LHCN-M2 (cell line): ENCODE measurements at regions not wholly inside any gene's neighbourhood (a gene's known extent, or its start where the extent isn't known, plus 50 kb on each side); places are given as distances from the start of the nearest gene placed in this dataset.
"Not testable (repeated sequence)": the region's sequence is repeated elsewhere in the genome, so short reads cannot be mapped to it uniquely, and the experiment has no call there.

Experiments used
- DNase-seq: peaks from one replicate; pipeline ENCODE4 v3.0.0-alpha.2; 2012; ENCODE audit warnings: low read depth

DNA sequence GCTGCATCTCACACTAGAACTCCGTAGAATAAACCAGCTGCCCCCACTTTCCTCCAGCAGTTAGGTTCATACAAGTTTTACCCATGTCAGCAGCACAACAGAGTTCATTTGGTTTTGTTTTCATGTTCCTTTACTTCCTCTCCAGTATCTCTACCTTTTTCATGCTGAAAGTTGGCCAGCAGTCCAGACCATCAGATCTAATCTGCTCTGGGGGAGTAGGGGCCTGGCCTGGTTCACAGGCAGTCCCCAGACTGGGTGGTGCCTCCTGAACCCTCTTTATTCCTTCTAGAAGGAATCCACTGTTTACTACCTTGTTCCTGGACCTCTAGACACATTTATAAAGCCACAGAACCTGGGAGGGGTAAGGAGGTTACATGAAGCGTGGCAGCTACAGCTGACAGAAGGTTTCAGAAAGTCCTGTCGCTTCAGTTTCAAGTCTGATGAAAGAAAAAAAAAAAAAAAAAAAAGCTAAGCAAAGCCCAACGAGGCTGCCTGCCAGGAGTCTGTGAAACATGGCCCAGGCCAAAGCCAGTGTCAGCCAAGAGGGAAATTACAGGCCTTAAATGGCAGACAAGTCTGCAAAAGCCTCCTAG is 184.6 kb upstream of the JUN start:
- DNase-seq: peak; percentile 45

DNA sequence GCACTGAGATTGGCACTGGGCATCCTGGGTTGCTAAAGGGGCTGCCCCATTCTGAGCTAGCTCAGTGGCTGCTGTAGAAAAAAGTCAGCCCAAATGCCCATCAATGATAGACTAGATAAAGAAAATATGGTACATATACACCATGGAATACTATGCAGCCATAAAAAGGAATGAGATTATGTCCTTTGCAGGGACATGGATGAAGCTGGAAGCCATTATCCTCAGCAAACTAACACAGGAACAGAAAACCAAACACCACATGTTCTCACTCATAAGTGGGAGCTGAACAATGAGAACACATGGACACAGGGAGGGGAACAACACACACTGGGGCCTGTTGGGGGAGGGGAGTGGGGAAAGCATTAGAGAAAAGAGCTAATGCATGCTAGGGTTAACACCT is 185.3 kb upstream of the JUN start:
- not testable (repeated sequence) for DNase-seq

DNA sequence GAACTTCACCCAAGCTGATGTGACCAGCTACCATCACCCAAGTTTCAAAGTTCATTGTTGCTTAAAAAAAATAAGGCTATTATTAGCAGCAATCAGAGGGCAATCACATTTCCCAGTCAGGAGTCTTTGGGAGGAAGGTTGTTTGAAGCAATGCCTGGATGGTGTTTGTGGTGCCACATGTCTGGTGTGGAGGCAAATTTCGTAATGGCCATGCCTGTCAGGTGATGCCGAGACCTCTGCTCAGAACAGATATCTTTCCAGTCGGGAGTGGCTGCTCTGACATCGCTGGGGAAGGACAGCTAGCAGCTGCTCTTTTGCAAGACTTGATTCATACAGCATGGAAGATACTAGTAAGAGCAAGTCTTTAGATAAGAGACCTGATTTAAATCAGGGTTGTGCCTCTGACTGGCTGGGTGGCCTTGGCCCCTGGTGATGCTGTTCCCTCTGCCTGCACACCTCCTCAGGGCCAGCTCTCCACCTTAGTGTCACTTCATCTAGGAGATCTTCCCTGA is 187.8 kb upstream of the JUN start:
- DNase-seq: peak; percentile 68

- DNase-seq: no peak
Observed at GRCh38 chr1:58975888-58976287, 192.0 kb upstream of the JUN start.

DNA sequence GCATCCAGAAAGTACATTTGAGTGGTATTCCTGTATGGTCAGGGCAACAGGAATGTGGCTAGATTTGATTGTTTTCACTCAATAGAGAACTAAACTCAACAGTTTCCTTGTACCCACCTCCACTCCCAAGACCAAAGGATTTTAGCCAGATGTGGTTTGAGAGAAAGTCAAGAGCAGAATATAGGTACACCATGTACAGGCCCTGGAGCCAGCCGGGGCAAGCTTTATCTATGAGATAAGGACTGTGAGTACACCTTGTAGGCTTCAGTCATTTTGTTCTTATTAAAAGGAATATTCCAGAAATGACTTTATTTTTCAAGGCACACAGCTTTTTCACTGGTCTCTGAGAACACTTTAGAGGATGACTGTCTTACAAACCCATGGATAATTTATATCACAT is 192.4 kb upstream of the JUN start:
- no peak for DNase-seq

- no peak for DNase-seq
Observed at GRCh38 chr1:58977598-58977997, 193.8 kb upstream of the JUN start.

- DNase-seq: no peak
Observed at GRCh38 chr1:58978096-58978495, 194.2 kb upstream of the JUN start.

DNA sequence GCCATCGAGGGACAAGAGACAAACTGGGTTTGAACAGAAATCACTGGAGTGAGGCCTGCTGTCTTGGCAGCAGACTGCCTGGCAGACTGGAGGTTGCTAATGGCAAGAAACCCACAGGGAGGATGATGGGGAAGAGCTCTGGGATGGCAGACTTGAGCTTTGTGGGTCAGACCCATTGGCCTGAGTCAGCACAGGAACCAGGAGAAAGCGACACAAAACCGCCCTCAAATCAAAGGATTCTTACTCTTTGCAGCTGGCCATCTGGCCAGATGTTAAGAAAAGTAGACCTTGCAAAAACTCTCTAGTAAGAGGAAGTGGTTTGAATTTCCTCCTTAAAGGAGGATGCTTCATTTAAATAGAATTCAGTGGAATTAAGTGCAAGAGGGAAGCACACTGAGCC is 195.2 kb upstream of the JUN start:
- peak; percentile 27 for DNase-seq

DNA sequence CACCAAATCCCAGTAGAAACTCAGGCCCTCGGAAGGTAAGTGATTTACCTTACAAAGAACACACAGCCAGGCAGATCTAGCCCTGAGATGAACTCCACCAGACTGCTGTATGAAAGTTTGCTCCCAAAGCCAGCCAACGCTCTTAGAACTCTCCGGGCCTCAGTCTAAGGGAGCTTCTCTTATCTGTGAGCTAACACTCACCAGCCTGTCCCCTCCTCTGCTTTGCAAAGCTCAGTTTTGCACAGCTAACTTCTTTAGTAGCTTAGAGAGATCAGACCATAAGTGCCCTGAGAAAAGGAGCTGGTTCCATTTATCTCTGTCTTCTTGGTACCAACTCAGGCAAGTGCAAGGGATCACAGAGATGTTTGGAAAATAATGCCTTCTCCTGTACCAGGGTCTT is 195.8 kb upstream of the JUN start:
- DNase-seq: no peak

DNA sequence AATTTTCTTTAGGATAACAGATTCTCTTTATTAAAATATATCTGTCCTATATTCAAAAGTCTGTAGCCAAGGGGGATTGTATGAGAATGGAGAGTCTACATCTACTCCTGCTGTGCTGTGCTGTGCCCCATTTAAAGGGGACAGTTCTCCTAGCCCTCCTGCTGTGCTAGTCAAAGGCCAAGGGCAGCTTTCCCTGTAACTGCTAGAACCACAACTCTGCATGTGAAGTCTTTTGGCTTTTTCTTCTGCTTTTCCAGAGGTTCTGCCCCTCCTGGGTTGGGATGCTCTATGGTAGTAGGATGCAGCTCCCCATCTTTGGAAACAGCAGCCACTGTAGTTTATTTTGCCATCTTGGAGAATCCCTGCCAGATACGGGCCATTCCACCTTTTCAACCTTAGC is 197.5 kb upstream of the JUN start:
- DNase-seq: no peak

DNA sequence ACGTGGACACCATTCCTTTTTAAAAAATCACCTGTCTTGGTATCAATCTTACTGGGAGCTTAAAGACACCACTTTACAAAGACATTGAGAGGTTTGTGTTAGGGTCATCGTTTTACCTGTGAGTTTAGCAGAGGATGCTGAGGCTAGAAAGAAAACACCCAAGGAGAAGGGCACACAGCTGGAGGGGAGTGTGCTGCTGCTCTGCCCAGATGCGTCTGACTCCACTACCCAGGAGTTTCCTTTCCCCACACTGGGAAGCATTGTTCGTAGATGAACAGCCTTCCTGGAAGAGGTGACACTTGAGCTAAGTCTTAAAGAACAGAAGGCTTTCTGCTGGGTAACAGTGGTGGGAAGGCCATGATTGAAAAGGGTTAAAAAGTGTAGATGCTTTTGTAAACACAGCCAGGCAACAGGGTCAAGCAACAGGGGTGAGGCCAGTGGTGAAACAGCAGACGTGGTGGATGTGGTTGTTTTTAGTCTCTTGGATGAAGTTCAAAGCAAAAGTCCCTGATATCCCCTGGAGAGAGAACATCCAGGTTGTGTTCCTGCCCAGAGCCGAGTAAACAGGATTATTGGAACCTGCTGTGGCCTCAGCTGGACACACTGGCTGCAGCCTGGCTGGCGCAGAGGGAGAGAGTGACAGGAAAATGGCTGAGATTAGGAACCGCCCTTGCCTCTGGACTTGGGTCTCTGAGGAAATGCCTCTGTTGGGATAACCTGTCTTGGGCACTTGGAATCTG is 198.6 kb upstream of the JUN start:
- DNase-seq: peak; percentile 37

DNA sequence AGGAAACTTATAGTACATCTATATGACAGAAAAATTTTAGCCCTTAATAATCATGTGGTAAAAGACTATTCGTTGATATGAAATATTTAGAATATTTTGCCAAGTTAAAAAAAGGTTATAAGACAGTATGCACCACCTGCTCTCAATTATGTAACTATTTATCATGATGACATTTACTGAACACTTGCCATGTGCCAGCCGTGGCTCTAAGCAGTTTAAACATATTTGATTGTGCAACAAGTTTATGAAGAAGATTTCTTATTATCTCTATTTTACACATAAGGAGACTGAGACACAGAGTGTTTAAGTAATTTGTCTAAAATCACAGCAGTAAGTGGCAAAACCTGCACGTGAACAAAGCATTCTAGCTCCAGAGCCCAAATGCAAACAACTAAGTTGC is 199.3 kb upstream of the JUN start:
- DNase-seq: peak; percentile 65

DNA sequence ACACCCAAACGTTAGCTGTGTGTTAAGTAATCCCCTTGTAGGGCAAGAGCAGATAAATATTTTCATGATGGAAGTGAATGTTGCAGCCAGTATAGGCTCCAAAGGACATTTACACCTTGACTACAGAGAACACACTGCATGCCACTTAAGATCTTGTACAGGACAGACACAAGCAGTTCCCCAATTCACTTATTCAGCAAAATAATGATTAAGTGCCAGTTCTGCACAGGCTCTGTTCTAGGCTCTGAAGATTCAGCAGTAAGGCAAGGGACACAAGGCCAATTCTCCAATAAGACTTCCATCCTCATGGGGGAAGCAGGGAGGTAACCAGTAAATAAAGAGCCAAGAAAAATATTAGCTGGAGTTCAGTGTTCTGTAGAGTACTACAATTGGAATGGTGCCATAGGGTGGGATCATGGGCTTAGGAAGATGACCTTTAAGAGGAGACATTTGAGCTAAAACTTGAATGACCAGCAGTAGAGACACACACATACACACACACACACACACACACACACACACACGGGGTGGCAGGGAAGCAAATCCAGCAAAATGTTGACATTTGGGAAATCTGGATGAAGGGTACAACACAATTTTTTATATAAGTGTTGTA is 199.9 kb upstream of the JUN start:
- peak; percentile 34 for DNase-seq

DNA sequence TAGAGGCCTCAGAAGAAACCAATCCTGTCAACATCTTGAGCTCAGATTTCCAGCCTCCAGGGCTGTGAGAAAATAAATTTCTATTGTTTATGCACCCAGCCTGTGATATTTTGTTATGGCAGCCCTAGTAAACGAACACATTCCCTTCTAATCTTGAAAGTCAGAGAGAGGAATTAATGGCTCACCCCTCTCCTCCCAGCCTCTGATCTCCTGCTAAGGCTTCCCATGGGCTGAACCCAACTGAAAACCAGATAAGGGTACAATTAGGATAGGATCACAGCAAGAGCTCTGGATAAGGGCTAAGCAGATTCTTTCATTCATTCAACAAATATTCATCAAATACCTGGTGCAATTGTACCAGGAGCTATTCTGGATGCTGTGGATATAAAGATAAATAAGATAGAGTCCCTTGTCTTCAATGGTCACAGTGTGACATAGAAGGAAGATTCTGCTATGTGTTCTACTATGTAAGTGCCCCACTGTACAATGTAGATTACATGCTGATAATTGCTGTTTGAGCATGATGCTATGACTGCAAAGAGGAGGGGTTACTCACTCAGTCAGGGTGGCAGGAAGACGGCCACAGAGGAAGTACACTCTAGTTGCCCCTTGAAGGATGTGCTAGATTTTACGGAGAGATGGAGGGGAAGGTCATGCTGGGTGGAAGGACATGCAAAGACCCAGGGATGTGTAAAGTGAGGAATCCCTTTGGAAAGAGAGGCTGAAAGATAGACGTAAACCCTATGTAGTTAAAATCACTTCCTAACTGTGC is 203.3 kb upstream of the JUN start:
- no peak for DNase-seq

DNA sequence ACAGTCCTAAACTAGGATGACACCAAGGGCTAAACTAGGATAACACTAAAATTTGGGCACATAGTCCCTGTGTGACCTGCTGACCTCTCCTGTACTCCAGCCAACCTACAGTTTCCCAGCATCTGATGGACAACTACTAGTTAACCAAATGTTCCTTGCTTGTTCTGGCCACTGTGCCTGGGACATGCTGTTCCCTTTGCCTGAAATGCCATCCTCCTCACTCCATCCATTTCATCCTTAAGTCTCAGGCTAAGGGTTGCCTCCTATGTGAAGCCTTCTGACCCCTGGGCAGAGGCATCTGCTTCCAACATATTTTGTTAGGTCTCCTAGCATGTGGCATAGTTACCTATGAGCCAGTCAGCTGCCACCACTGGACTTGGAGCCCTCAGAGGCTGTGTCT is 204.9 kb upstream of the JUN start:
- DNase-seq: no peak

DNA sequence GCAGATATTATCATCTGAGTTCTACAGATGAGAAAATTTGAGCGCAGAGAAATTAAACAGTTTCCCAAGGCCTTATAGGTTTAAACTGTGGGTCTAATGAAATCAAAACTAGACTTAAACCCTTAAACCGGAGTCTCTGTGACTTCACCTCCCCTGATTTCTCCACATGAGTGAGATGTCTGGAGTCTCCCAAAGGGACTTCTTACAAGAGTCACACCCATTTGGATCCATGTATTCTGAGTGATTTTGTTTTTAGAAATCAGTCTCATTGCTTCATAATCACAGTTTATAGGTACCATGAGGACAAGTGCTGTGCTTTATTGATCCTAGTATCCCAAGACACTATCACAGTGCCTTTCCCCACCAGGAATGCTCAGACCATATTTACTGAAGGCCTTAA is 206.0 kb upstream of the JUN start:
- no peak for DNase-seq

GRCh38 chr1:58991305-58991704 is 207.5 kb upstream of the JUN start:
- DNase-seq: no peak

DNA sequence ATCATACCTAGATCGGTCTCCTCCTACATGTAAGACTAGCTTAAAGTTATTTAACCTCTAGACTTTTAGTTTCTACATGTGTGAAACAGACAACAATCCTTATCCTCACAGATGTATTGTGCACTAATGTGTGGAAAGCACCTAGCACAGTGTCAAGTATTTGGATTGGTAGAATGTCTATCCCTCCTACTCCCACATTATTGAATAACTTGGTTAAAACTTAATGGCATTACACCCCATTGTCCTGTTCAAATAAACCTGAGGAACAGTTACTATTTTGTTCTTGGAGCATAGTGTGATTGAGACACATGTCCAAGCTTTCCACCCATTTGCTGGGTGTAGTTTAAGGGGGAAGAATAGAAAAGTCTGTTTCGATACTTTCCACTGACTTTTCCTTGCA is 208.8 kb upstream of the JUN start:
- no peak for DNase-seq

GRCh38 chr1:58993403-58993802 is 209.6 kb upstream of the JUN start:
- no peak for DNase-seq

DNA sequence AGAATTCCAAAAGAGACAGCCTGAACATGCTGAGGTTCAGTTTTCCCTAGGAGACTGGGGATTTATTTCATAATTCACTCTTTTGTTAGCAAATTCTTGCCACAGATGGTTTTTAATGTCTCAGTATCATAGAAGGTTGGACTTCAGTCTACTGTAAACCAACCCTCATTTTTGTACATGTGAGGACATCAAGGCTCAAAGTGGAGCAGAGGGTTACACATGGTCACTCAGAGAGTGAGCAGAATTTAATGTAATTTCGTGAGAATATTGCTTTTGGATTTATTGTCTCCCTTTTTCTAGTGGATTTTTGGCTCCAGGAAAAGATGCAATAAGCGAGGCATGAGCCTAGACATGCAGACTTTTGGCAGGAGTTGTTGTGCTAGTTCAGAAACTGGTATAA is 210.8 kb upstream of the JUN start:
- no peak for DNase-seq

DNA sequence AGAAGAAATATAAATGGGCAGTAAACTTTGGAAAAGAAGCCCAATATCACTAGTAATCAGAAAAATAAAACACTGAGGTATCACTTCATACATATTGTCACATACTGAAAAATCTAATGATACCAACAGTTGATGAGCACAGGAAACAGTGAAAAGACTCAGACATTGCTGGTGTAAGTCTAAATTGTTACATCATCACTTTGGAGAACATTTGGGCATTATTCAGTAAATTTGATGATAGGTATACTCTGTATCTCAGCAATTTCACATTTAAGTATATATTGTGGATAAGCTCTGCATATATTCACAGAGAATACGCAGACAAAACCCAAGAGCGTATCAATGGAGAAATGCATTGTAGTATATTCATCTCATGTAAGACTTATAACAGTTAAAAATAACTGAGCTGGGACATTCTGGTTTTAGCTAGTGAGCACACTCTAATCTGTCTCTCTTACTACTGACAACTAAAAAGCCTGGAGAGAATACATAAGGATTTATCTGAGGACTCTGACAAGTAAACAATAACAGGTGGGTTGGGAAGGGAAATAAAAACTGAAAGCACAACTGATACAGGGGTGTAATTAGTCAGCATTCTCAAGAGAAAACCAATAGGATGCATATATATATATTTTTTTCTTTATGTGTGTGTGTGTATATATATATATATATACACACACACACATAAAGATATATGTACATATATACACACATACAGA is 212.7 kb upstream of the JUN start:
- no peak for DNase-seq

DNA sequence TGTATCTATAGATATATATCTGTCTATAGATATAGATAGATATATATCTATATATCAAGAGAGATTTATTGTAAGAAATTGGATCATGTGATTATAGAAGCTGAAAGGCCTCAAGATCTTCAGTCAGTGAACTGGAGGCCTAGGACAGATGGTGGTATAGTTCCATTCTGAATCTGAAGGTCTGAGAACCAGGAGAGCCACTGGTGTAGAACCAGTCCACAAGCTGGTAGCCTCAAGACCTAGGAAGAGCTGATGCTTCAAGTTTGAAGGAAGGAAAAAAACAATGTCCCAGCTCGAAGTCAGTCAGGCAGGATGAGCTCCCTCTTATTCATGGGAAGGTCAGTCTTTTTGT is 213.2 kb upstream of the JUN start:
- no peak for DNase-seq
